ENCODE measurements at regions not wholly inside any gene's neighbourhood (a gene's known extent, or its start where the extent isn't known, plus 50 kb on each side); places are given as distances from the start of the nearest gene placed in this dataset.

DNA sequence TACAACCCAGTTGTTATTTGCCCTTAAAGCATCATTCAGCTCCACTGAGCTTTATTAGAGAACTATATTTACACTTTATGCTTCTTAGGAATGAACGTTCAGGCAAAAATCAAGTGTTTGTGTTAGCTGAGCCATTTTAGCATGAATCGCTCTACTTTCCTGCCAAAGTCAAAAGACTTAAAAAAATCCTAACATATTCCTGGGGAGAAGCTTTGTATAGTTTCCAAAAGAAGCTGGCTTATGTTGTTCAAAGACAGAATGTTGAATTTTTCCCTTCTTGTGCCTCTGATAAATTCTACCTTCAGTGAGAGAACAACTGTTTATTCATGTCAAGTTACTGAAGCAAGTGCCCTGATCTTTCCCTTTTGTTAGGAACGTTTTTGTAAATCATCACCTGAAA is 771.5 kb upstream of the HS3ST1 start:
- ChIA-PET POLR2A (ENCODE audit: low non-redundant PET) (no interaction called here), CTCF (no interaction called here)
- intact Hi-C loops (cut with micrococcal nuclease; ENCODE audit: unreplicated experiment), result no loop called here
- TF ChIP-seq, protein P1, sequence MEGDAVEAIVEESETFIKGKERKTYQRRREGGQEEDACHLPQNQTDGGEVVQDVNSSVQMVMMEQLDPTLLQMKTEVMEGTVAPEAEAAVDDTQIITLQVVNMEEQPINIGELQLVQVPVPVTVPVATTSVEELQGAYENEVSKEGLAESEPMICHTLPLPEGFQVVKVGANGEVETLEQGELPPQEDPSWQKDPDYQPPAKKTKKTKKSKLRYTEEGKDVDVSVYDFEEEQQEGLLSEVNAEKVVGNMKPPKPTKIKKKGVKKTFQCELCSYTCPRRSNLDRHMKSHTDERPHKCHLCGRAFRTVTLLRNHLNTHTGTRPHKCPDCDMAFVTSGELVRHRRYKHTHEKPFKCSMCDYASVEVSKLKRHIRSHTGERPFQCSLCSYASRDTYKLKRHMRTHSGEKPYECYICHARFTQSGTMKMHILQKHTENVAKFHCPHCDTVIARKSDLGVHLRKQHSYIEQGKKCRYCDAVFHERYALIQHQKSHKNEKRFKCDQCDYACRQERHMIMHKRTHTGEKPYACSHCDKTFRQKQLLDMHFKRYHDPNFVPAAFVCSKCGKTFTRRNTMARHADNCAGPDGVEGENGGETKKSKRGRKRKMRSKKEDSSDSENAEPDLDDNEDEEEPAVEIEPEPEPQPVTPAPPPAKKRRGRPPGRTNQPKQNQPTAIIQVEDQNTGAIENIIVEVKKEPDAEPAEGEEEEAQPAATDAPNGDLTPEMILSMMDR (conservative IDR thresholded peaks at IDR 0.05; ENCODE audit: low read depth, low read length), result no peak
- no peak for TF ChIP-seq EZH2 (IDR thresholded peaks at IDR 0.05; ENCODE audit: borderline replicate concordance, low read depth, low read length, poor library complexity, severe bottlenecking)
- Histone ChIP-seq H3K4me3 (ENCODE audit: low read depth, low read length, poor library complexity, severe bottlenecking) (no peak overlapping the region), H3K27me3 (replicated peaks; ENCODE audit: insufficient read depth, low read depth, low read length, poor library complexity) (no peaks in the 10 kb centered on the region), H3K9me3 (ENCODE audit: low read depth, low read length, poor library complexity, severe bottlenecking) (peaks cover 21% of the 10 kb centered on the region), H3K27ac (ENCODE audit: low read depth, low read length, poor library complexity, severe bottlenecking) (no peak overlapping the region), H3K36me3 (ENCODE audit: insufficient read depth, low read length, poor library complexity, severe bottlenecking) (no peaks in the 10 kb centered on the region), H3K4me1 (ENCODE audit: insufficient read depth, low read length, poor library complexity, severe bottlenecking) (no peaks in the 10 kb centered on the region)
- no peak for DNase-seq (ENCODE audit: low spot score)
- BruUV-seq (replicated peaks), result no TSS peak

DNA sequence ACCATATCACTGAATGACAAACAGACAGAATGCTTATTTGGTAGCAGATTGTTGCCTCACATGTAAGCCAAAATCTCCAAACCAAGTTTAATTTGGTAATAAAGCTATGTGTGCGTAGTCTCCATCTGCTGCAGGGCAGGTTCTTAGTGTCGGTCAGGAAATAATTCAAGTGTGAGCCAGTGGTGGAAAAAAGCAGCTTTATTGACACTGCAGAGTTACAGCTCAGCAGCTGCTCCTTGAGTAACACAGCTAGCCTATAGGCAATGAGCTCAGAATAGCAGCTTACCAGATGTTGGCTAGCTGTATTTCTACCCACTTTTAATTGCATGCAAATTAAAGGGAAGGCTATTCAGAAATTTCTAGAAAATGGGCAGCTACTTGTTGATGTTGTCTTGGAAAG is 757.8 kb upstream of the HS3ST1 start:
- Histone ChIP-seq H3K27ac (ENCODE audit: low read depth, low read length, poor library complexity, severe bottlenecking) (no peak overlapping the region), H3K4me3 (ENCODE audit: low read depth, low read length, poor library complexity, severe bottlenecking) (no peak overlapping the region), H3K36me3 (ENCODE audit: insufficient read depth, low read length, poor library complexity, severe bottlenecking) (no peaks in the 10 kb centered on the region), H3K27me3 (replicated peaks; ENCODE audit: insufficient read depth, low read depth, low read length, poor library complexity) (no peaks in the 10 kb centered on the region), H3K4me1 (ENCODE audit: insufficient read depth, low read length, poor library complexity, severe bottlenecking) (no peaks in the 10 kb centered on the region), H3K9me3 (ENCODE audit: low read depth, low read length, poor library complexity, severe bottlenecking) (peaks cover 39% of the 10 kb centered on the region)
- no peak for TF ChIP-seq EZH2 (IDR thresholded peaks at IDR 0.05; ENCODE audit: borderline replicate concordance, low read depth, low read length, poor library complexity, severe bottlenecking)
- TF ChIP-seq, protein P1 (conservative IDR thresholded peaks at IDR 0.05; ENCODE audit: low read depth, low read length), result no peak
- intact Hi-C loops (cut with micrococcal nuclease; ENCODE audit: unreplicated experiment), result no loop called here
- CTCF ChIA-PET, result no interaction called here
- DNase-seq (ENCODE audit: low spot score), result no peak
- POLR2A ChIA-PET (ENCODE audit: low non-redundant PET), result interaction anchor here (0.6 kb wide), 1 partner anchor 1171 kb away, joined by 3 read pairs; no protein-coding TSS in a partner anchor
- BruUV-seq (replicated peaks), result no TSS peak

DNA sequence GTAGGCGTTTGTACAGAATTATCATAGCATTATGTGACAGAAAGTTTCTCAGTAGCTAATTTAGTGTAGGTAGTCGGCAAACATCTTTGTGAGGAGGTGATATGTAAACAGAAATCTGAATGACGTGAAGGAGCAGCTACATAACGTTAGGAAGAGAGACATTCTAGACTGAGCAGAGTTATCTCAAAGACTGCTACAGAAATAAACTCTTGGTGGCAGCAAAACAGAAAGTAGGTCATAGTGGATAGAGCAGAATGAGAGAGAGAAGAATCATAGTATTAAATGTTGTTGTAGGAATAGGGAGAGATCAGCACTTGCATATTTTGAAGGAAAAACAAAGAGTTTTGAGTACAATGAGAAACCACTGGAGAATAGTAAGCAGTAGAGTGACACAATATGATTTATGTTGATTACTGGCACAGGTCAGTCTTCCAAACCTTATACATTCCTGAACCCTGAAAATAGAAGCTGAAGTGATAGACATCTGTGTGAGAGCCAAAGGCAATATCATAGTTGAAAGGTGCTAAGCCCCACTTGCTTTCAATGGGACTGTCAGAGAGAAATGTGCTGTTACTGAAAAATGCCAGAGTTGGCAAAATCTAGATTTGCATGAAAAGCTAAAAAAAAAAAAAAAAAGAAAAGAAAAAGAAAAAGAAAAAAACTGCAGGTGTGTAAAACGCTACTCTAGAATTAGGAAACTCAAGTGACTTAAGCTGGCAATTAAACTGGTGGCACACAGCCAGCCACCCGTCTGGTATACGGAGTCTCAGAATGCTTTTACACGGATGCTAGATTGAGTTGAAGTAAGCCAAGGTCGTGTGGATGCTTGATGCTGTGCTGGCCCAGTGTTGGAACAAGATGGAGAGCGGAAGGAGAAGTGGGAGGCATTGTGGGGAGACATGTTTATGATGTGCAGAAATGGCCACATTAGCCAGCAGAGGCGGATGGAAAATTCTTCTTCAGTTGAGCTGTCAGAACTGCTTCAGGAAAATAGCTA is 750.2 kb upstream of the HS3ST1 start:
- H3K36me3 ChIP-seq (ENCODE audit: insufficient read depth, low read length, poor library complexity, severe bottlenecking), result no peaks in the 10 kb centered on the region
- POLR2A ChIA-PET (ENCODE audit: low non-redundant PET), result no interaction called here
- H3K9me3 ChIP-seq (ENCODE audit: low read depth, low read length, poor library complexity, severe bottlenecking), result peaks cover 50% of the 10 kb centered on the region
- intact Hi-C loops (cut with micrococcal nuclease; ENCODE audit: unreplicated experiment), result no loop called here
- DNase-seq (ENCODE audit: low spot score), result no peak
- CTCF ChIA-PET, result no interaction called here
- no peak overlapping the region for H3K27ac ChIP-seq (ENCODE audit: low read depth, low read length, poor library complexity, severe bottlenecking)
- no TSS peak for BruUV-seq (replicated peaks)
- H3K4me1 ChIP-seq (ENCODE audit: insufficient read depth, low read length, poor library complexity, severe bottlenecking), result no peaks in the 10 kb centered on the region
- no peak overlapping the region for H3K4me3 ChIP-seq (ENCODE audit: low read depth, low read length, poor library complexity, severe bottlenecking)
- no peak for TF ChIP-seq EZH2 (IDR thresholded peaks at IDR 0.05; ENCODE audit: borderline replicate concordance, low read depth, low read length, poor library complexity, severe bottlenecking)
- TF ChIP-seq, protein P1 (conservative IDR thresholded peaks at IDR 0.05; ENCODE audit: low read depth, low read length), result no peak
- H3K27me3 ChIP-seq (replicated peaks; ENCODE audit: insufficient read depth, low read depth, low read length, poor library complexity), result no peaks in the 10 kb centered on the region

Data from A673 (cell line).